ENCODE measurements at regions not wholly inside any gene's neighbourhood (a gene's known extent, or its start where the extent isn't known, plus 50 kb on each side); places are given as distances from the start of the nearest gene placed in this dataset. TPM values are rescaled to one million over a fixed set of nuclear protein-coding genes. Genes with fewer than 3 reads are reported as not detected.

GRCh38 chr1:4851385-4852065 lies 197.1 kb downstream of the AJAP1 start:
- intact Hi-C loops (cut with DNase I), result no loop called here
- ATAC-seq, result no peak
- DNase-seq (ENCODE audit: low spot score), result no peak

- no peak for ATAC-seq
- intact Hi-C loops (cut with DNase I), result no loop called here
- DNase-seq (ENCODE audit: low spot score), result no peak
Measured at GRCh38 chr1:4848431-4848830, 194.0 kb downstream of the AJAP1 start.

GRCh38 chr1:4847711-4848110 lies 193.3 kb downstream of the AJAP1 start:
- intact Hi-C loops (cut with DNase I), result no loop called here
- DNase-seq (ENCODE audit: low spot score) (no peak), ATAC-seq (no peak)

Small RNAs in the stretch of these regions (microRNA-seq; reads per million reads assigned to microRNA genes)
- not detected for gene MIR4417

All from sciatic nerve (tissue), 2 donors.